ENCODE measurements at regions not wholly inside any gene's neighbourhood (a gene's known extent, or its start where the extent isn't known, plus 50 kb on each side); places are given as distances from the start of the nearest gene placed in this dataset.

DNA sequence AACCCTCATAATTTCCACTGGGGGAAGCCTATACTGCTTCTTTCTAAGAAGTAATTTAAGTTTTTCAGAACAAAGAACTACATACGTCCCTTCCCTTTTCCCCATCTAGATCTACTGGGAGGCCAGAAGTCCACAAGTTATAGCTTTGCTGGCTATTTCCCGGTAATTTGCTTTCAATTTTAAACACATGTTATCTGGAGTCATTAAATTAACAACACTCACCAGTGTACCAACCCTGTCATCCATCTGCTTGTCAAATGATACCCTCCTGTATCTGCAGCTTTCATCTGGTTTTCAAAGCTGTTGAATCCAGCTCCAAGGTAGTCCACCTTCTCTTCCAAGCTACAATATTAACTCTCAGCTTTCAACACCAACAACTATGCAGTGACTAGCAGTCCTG, 466.7 kb upstream of the PKN2 start:
- Histone ChIP-seq H3K4me3 (ENCODE audit: low read depth, low read length) (no peak overlapping the region), H3K36me3 (replicated peaks) (no peaks in the 10 kb centered on the region), H3K27ac (no peak overlapping the region), H3K27me3 (replicated peaks) (no peaks in the 10 kb centered on the region)
- no peak for DNase-seq
- in situ Hi-C loops (cut with HindIII; ENCODE audit: low pct_ligation_motif_present, low sequenced_read_pairs), result no loop called here
- TF ChIP-seq, protein P1, sequence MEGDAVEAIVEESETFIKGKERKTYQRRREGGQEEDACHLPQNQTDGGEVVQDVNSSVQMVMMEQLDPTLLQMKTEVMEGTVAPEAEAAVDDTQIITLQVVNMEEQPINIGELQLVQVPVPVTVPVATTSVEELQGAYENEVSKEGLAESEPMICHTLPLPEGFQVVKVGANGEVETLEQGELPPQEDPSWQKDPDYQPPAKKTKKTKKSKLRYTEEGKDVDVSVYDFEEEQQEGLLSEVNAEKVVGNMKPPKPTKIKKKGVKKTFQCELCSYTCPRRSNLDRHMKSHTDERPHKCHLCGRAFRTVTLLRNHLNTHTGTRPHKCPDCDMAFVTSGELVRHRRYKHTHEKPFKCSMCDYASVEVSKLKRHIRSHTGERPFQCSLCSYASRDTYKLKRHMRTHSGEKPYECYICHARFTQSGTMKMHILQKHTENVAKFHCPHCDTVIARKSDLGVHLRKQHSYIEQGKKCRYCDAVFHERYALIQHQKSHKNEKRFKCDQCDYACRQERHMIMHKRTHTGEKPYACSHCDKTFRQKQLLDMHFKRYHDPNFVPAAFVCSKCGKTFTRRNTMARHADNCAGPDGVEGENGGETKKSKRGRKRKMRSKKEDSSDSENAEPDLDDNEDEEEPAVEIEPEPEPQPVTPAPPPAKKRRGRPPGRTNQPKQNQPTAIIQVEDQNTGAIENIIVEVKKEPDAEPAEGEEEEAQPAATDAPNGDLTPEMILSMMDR (IDR thresholded peaks at IDR 0.05; ENCODE audit: low read depth, low read length, missing control alignments), result no peak

DNA sequence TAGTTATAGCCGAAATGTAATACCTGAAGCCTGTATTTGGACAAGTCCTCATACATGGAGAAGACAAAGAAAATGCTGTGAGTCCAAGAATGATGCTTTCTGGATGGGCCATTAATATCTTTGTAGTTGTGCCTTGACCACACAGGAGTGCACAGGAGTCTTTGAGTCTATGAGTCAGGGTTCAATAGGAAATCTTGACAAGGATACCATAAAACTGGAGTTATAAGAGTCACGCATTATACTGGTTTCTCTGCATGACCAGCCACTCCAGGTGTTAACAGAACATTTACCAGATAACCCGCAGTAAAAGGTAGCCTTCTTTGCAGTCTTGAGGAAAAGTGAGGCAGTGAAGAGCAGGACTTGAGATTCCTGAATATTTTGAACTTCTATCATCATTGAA, 464.6 kb upstream of the PKN2 start:
- in situ Hi-C loops (cut with HindIII; ENCODE audit: low pct_ligation_motif_present, low sequenced_read_pairs), result no loop called here
- TF ChIP-seq, protein P1 (IDR thresholded peaks at IDR 0.05; ENCODE audit: low read depth, low read length, missing control alignments), result no peak
- no peak for DNase-seq
- Histone ChIP-seq H3K36me3 (replicated peaks) (no peaks in the 10 kb centered on the region), H3K27me3 (replicated peaks) (no peaks in the 10 kb centered on the region), H3K4me3 (ENCODE audit: low read depth, low read length) (no peak overlapping the region), H3K27ac (no peak overlapping the region)

- Histone ChIP-seq H3K27me3 (replicated peaks) (no peaks in the 10 kb centered on the region), H3K4me3 (ENCODE audit: low read depth, low read length) (no peak overlapping the region), H3K27ac (no peak overlapping the region), H3K36me3 (replicated peaks) (no peaks in the 10 kb centered on the region)
- no peak for DNase-seq
- in situ Hi-C loops (cut with HindIII; ENCODE audit: low pct_ligation_motif_present, low sequenced_read_pairs), result no loop called here
- TF ChIP-seq, protein P1 (IDR thresholded peaks at IDR 0.05; ENCODE audit: low read depth, low read length, missing control alignments), result no peak
Observed at GRCh38 chr1:88221411-88221810, 462.7 kb upstream of the PKN2 start.

GRCh38 chr1:88224906-88225305, 459.2 kb upstream of the PKN2 start:
- in situ Hi-C loops (cut with HindIII; ENCODE audit: low pct_ligation_motif_present, low sequenced_read_pairs), result no loop called here
- TF ChIP-seq, protein P1 (IDR thresholded peaks at IDR 0.05; ENCODE audit: low read depth, low read length, missing control alignments), result no peak
- no peak for DNase-seq
- H3K27me3 ChIP-seq (replicated peaks), result no peaks in the 10 kb centered on the region
- H3K36me3 ChIP-seq (replicated peaks), result no peaks in the 10 kb centered on the region
- H3K27ac ChIP-seq, result no peak overlapping the region
- no peak overlapping the region for H3K4me3 ChIP-seq (ENCODE audit: low read depth, low read length)

GRCh38 chr1:88228114-88228513, 456.0 kb upstream of the PKN2 start:
- Histone ChIP-seq H3K4me3 (ENCODE audit: low read depth, low read length) (no peak overlapping the region), H3K27ac (no peak overlapping the region), H3K27me3 (replicated peaks) (no peaks in the 10 kb centered on the region), H3K36me3 (replicated peaks) (no peaks in the 10 kb centered on the region)
- TF ChIP-seq, protein P1 (IDR thresholded peaks at IDR 0.05; ENCODE audit: low read depth, low read length, missing control alignments), result peak; percentile 6
- DNase-seq, result no peak
- in situ Hi-C loops (cut with HindIII; ENCODE audit: low pct_ligation_motif_present, low sequenced_read_pairs), result no loop called here

DNA sequence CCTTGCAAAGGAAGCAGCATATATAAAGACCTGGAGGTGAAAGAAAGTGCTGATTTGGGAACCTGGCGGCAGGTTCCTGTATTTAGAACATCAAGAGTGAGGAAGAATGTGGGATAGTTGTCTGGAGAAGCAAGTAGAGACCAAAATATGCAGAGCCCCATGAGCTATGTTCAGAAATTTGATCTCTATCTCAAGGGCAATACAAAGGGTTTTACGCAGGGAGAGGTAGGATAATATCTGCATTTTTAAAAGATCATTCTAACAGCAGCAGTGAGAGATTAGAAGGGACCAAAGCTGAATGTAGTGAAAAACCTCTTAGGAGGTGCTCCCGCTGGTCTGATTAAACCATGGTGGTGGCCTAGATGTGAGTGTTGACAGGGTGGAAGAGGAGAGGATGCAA, 453.9 kb upstream of the PKN2 start:
- Histone ChIP-seq H3K4me3 (ENCODE audit: low read depth, low read length) (no peak overlapping the region), H3K27ac (no peak overlapping the region), H3K27me3 (replicated peaks) (no peaks in the 10 kb centered on the region), H3K36me3 (replicated peaks) (no peaks in the 10 kb centered on the region)
- no peak for DNase-seq
- TF ChIP-seq, protein P1 (IDR thresholded peaks at IDR 0.05; ENCODE audit: low read depth, low read length, missing control alignments), result no peak
- in situ Hi-C loops (cut with HindIII; ENCODE audit: low pct_ligation_motif_present, low sequenced_read_pairs), result no loop called here

All from brain microvascular endothelial cell (primary cell).